Right atrium auricular region (tissue), 2 donors: ENCODE measurements at regions not wholly inside any gene's neighbourhood (a gene's known extent, or its start where the extent isn't known, plus 50 kb on each side); places are given as distances from the start of the nearest gene placed in this dataset.

ENCODE experiments used
- DNase-seq: peaks from one replicate; pipeline ENCODE4 v3.0.0-alpha.2; 2019; ENCODE audit warnings: low spot score
- H3K27ac ChIP-seq, 2 donors: fragments of 200-600 bp; sonication (generic); 1 replicate in 1 of 2; 2 replicates in 1 of 2; pipeline ENCODE4 v1.5.1; 2016 to 2019
- H3K27me3 ChIP-seq, 2 donors: fragments of 200-600 bp; sonication (generic); one replicate each; pipeline versions ENCODE4 v1.5.1 to v1.6.0; 2017 to 2019
- H3K36me3 ChIP-seq: fragments of 200-600 bp; sonication (generic); one replicate; pipeline ENCODE4 v1.5.1; 2016
- H3K4me1 ChIP-seq, 2 donors: fragments of 200-600 bp; sonication (generic); one replicate each; pipeline versions ENCODE4 v1.5.1 to v1.6.0; 2017 to 2019
- H3K4me3 ChIP-seq, 2 donors: fragments of 200-600 bp; sonication (generic); 1 replicate in 1 of 2; 2 replicates in 1 of 2; pipeline ENCODE4 v1.5.1; 2017 to 2019; ENCODE audit warnings: mild to moderate bottlenecking in 1 of 2, moderate library complexity in 1 of 2
- H3K9me3 ChIP-seq, 2 donors: fragments of 200-600 bp; sonication (generic); one replicate each; pipeline ENCODE4 v1.5.1; 2019
- TF ChIP-seq, protein P1 (sequence below), 2 donors: fragments of 200-600 bp; sonication (generic); IDR thresholded peaks; one replicate each; pipeline ENCODE4 v1.5.1; 2019; ENCODE audit warnings: antibody characterized with exemption in 2 of 2

DNA sequence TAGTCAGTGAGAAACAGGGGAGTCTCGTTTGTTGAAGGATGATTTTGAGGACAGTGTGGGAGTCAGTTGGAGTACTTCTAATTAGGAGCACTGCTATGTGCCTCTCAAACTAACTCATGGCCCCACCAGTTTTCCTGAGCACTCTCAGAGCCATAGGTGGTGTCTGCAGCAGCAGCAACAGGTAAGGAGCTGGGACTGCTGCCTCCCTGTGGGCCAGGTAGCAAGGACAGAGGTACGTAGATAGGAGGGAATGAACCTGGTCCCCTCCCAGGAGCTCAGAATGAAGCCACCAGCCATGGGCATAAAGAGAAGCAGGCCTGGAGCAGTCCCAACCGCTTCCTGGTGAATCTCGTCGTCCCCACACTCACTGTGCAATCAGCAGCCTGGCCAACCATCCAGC, 183.4 kb downstream of the BUD13 start:
- Histone ChIP-seq H3K4me3 (no peak overlapping the region), H3K27ac (no peak overlapping the region), H3K36me3 (no peaks in the 10 kb centered on the region), H3K27me3 (no peaks in the 10 kb centered on the region), H3K4me1 (no peaks in the 10 kb centered on the region), H3K9me3 (no peaks in the 10 kb centered on the region)
- DNase-seq: no peak
- TF ChIP-seq, protein P1, sequence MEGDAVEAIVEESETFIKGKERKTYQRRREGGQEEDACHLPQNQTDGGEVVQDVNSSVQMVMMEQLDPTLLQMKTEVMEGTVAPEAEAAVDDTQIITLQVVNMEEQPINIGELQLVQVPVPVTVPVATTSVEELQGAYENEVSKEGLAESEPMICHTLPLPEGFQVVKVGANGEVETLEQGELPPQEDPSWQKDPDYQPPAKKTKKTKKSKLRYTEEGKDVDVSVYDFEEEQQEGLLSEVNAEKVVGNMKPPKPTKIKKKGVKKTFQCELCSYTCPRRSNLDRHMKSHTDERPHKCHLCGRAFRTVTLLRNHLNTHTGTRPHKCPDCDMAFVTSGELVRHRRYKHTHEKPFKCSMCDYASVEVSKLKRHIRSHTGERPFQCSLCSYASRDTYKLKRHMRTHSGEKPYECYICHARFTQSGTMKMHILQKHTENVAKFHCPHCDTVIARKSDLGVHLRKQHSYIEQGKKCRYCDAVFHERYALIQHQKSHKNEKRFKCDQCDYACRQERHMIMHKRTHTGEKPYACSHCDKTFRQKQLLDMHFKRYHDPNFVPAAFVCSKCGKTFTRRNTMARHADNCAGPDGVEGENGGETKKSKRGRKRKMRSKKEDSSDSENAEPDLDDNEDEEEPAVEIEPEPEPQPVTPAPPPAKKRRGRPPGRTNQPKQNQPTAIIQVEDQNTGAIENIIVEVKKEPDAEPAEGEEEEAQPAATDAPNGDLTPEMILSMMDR (IDR thresholded peaks at IDR 0.05): no peak

DNA sequence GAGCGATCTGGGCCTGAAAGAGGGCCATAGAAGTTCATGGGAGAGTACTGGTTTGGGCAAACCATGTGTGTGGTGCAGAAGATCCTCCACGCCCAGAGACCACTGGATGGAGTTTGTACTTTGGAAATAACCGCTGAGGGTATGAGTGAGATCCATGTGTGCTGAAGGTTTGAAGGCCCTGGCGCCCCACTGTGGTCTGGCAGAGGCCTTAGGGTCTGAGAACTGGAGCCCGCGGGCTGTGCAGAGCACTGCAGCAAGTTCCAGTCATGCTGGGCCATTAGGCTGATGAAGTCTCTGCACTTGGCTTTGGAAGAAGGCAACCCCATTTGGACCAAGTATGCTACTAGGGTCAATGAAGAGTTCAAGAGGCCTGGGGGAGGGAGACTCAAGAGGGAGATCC, 186.4 kb downstream of the BUD13 start:
- Histone ChIP-seq H3K27me3 (peaks cover under 1 to 6% of the 10 kb centered on the region in 2 donors), H3K27ac (no peak overlapping the region), H3K9me3 (no peaks in the 10 kb centered on the region), H3K4me1 (no peaks in the 10 kb centered on the region), H3K4me3 (no peak overlapping the region), H3K36me3 (no peaks in the 10 kb centered on the region)
- DNase-seq: no peak
- TF ChIP-seq, protein P1 (IDR thresholded peaks at IDR 0.05): no peak

DNA sequence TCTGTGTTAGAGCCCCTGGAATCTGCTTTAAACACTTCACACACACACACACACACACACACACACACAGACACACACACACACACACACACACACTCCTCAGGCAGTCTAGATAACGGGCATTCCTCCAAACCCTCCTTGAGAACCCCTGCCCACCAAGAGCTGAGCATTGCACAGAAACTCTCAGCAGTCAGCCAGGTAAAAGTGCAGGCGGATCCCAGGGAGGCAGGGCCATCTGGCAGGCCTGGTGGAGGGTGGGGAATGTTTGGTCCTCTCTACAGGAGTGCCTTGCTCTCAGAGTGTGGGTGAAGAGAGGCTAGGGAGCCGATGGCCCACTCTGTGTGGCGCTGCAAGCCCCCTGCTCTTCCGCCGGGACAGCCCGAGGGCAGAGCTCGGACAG, 190.2 kb downstream of the BUD13 start:
- TF ChIP-seq, protein P1 (IDR thresholded peaks at IDR 0.05): no peak
- H3K27ac ChIP-seq: no peak overlapping the region
- no peaks in the 10 kb centered on the region for H3K36me3 ChIP-seq
- no peak overlapping the region for H3K4me3 ChIP-seq
- peaks cover 7 to 13% of the 10 kb centered on the region in 2 donors for H3K27me3 ChIP-seq
- DNase-seq: no peak
- H3K4me1 ChIP-seq: peaks cover 0 to 20% of the 10 kb centered on the region in 2 donors
- H3K9me3 ChIP-seq: no peaks in the 10 kb centered on the region

DNA sequence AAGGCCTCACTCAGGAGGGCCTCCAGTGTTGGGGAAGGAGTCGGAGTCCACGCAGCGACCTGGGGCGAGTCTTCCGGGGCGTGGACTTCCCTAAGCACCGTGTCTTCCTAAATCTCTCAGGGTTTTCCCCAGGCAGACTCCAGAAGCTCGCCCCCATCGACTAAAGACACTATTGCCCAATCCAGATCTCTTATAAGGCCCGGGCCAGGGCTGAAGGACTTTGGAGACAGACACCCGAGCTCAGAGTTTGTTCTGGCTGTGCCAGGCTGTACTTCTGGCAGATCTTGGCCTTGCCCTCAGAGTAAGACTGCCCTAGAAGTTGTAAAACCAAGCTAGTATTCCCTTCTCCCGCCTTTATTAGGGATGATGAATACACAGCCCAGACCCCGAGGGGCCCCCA, 191.4 kb downstream of the BUD13 start:
- TF ChIP-seq, protein P1 (IDR thresholded peaks at IDR 0.05): no peak
- Histone ChIP-seq H3K9me3 (no peaks in the 10 kb centered on the region), H3K27me3 (peaks cover 7 to 13% of the 10 kb centered on the region in 2 donors), H3K36me3 (no peaks in the 10 kb centered on the region), H3K4me1 (peaks cover 0 to 20% of the 10 kb centered on the region in 2 donors), H3K27ac (no peak overlapping the region), H3K4me3 (no peak overlapping the region)
- no peak for DNase-seq

DNA sequence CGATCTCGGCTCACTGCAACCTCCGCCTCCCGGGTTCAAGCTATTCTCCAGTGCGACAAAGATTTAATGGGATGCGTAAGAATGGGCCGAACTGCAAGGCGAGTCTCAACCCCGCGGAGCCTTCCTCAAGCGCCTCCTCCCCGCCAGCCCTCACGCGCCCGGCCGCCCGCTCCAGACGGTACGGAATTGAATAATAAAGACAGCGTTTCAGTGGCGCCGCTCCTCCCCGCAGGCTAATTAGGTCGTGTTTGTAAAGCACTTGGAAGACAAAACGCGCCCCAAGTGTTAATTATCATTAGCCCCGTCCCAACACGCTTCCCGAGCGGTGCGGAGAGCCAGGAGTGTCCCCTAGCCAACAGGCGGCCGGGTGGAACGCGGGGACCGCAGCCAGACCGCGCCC, 192.0 kb downstream of the BUD13 start:
- no peak overlapping the region for H3K27ac ChIP-seq
- TF ChIP-seq, protein P1 (IDR thresholded peaks at IDR 0.05): no peak
- H3K9me3 ChIP-seq: no peaks in the 10 kb centered on the region
- no peak for DNase-seq
- H3K4me3 ChIP-seq: peak overlapping the region in 1 of 2 donors; percentile 8
- H3K4me1 ChIP-seq: peaks cover 0 to 20% of the 10 kb centered on the region in 2 donors
- H3K27me3 ChIP-seq: peaks cover 7 to 13% of the 10 kb centered on the region in 2 donors
- H3K36me3 ChIP-seq: no peaks in the 10 kb centered on the region
